ENCODE measurements at regions not wholly inside any gene's neighbourhood (a gene's known extent, or its start where the extent isn't known, plus 50 kb on each side); places are given as distances from the start of the nearest gene placed in this dataset.

- Histone ChIP-seq H3K79me2 (ENCODE audit: control insufficient read depth, insufficient read depth, low read length) (no peaks in the 10 kb centered on the region), H3K36me3 (ENCODE audit: control insufficient read depth, insufficient read depth, low read length) (no peaks in the 10 kb centered on the region), H3K9ac (ENCODE audit: insufficient read depth, low read length) (no peak overlapping the region), H3K9me3 (ENCODE audit: control insufficient read depth, insufficient read depth, low read depth, low read length) (no peaks in the 10 kb centered on the region), H3K27me3 (ENCODE audit: control insufficient read depth, insufficient read depth, low read length) (no peaks in the 10 kb centered on the region), H4K20me1 (ENCODE audit: control insufficient read depth, extremely low read depth, insufficient read depth, low read length) (no peaks in the 10 kb centered on the region), H3K4me1 (ENCODE audit: control insufficient read depth, extremely low read depth, insufficient read depth, low read length) (peaks cover 2% of the 10 kb centered on the region), H3K27ac (ENCODE audit: insufficient read depth, low read length) (no peak overlapping the region), H3K4me3 (replicated peaks in 1 of 4; ENCODE audit: control extremely low read depth in 1 of 4, insufficient read depth in 1 of 4, low read depth in 3 of 4, low read length in 4 of 4) (no peak overlapping the region), H3K4me2 (ENCODE audit: extremely low read depth, insufficient read depth, low read length) (no peak overlapping the region), H2AFZ (ENCODE audit: low read length) (no peak overlapping the region)
- TF ChIP-seq CTCF (conservative IDR thresholded peaks at IDR 0.05 in 1 of 2, IDR thresholded peaks at IDR 0.05 in 1 of 2; ENCODE audit: low read depth in 1 of 2, low read length in 2 of 2), result no peak
- TF ChIP-seq EZH2 (IDR thresholded peaks at IDR 0.05; ENCODE audit: low read length, missing control alignments), result no peak
- peak in 1 of 2 donors; percentile 78 for DNase-seq (ENCODE audit: low read depth in 2 of 2)
Observed at GRCh38 chr9:82513976-82514735, 525.6 kb downstream of the SPATA31D1 start.

- H3K27ac ChIP-seq (ENCODE audit: insufficient read depth, low read length), result no peak overlapping the region
- no peaks in the 10 kb centered on the region for H3K9me3 ChIP-seq (ENCODE audit: control insufficient read depth, insufficient read depth, low read depth, low read length)
- no peaks in the 10 kb centered on the region for H3K36me3 ChIP-seq (ENCODE audit: control insufficient read depth, insufficient read depth, low read length)
- no peaks in the 10 kb centered on the region for H4K20me1 ChIP-seq (ENCODE audit: control insufficient read depth, extremely low read depth, insufficient read depth, low read length)
- no peaks in the 10 kb centered on the region for H3K4me1 ChIP-seq (ENCODE audit: control insufficient read depth, extremely low read depth, insufficient read depth, low read length)
- H3K4me3 ChIP-seq (replicated peaks in 1 of 4; ENCODE audit: control extremely low read depth in 1 of 4, insufficient read depth in 1 of 4, low read depth in 3 of 4, low read length in 4 of 4), result no peak overlapping the region
- H3K9ac ChIP-seq (ENCODE audit: insufficient read depth, low read length), result no peak overlapping the region
- no peak overlapping the region for H3K4me2 ChIP-seq (ENCODE audit: extremely low read depth, insufficient read depth, low read length)
- DNase-seq (ENCODE audit: low read depth in 2 of 2), result no peak
- TF ChIP-seq CTCF (conservative IDR thresholded peaks at IDR 0.05 in 1 of 2, IDR thresholded peaks at IDR 0.05 in 1 of 2; ENCODE audit: low read depth in 1 of 2, low read length in 2 of 2), result no peak
- TF ChIP-seq EZH2 (IDR thresholded peaks at IDR 0.05; ENCODE audit: low read length, missing control alignments), result no peak
- no peaks in the 10 kb centered on the region for H3K27me3 ChIP-seq (ENCODE audit: control insufficient read depth, insufficient read depth, low read length)
- H2AFZ ChIP-seq (ENCODE audit: low read length), result no peak overlapping the region
- H3K79me2 ChIP-seq (ENCODE audit: control insufficient read depth, insufficient read depth, low read length), result no peaks in the 10 kb centered on the region
Observed at GRCh38 chr9:82518868-82519267, 530.3 kb downstream of the SPATA31D1 start.

GRCh38 chr9:82519332-82519731 is 530.8 kb downstream of the SPATA31D1 start:
- Histone ChIP-seq H3K9ac (ENCODE audit: insufficient read depth, low read length) (no peak overlapping the region), H3K27me3 (ENCODE audit: control insufficient read depth, insufficient read depth, low read length) (no peaks in the 10 kb centered on the region), H2AFZ (ENCODE audit: low read length) (no peak overlapping the region), H3K4me1 (ENCODE audit: control insufficient read depth, extremely low read depth, insufficient read depth, low read length) (no peaks in the 10 kb centered on the region), H3K9me3 (ENCODE audit: control insufficient read depth, insufficient read depth, low read depth, low read length) (no peaks in the 10 kb centered on the region), H3K36me3 (ENCODE audit: control insufficient read depth, insufficient read depth, low read length) (no peaks in the 10 kb centered on the region), H3K79me2 (ENCODE audit: control insufficient read depth, insufficient read depth, low read length) (no peaks in the 10 kb centered on the region), H4K20me1 (ENCODE audit: control insufficient read depth, extremely low read depth, insufficient read depth, low read length) (no peaks in the 10 kb centered on the region), H3K4me3 (replicated peaks in 1 of 4; ENCODE audit: control extremely low read depth in 1 of 4, insufficient read depth in 1 of 4, low read depth in 3 of 4, low read length in 4 of 4) (no peak overlapping the region), H3K27ac (ENCODE audit: insufficient read depth, low read length) (no peak overlapping the region), H3K4me2 (ENCODE audit: extremely low read depth, insufficient read depth, low read length) (no peak overlapping the region)
- TF ChIP-seq EZH2 (IDR thresholded peaks at IDR 0.05; ENCODE audit: low read length, missing control alignments) (no peak), CTCF (conservative IDR thresholded peaks at IDR 0.05 in 1 of 2, IDR thresholded peaks at IDR 0.05 in 1 of 2; ENCODE audit: low read depth in 1 of 2, low read length in 2 of 2) (no peak)
- no peak for DNase-seq (ENCODE audit: low read depth in 2 of 2)
